C4-2B (cell line): ENCODE measurements at regions not wholly inside any gene's neighbourhood (a gene's known extent, or its start where the extent isn't known, plus 50 kb on each side); places are given as distances from the start of the nearest gene placed in this dataset.

Source experiments
- CTCF ChIP-seq: fragments of 450-650 bp; conservative IDR thresholded peaks from 2 replicates; pipeline ENCODE4 v1.5.1; 2017; ENCODE audit warnings: mild to moderate bottlenecking
- ZFX ChIP-seq: fragments of 450-650 bp; IDR thresholded peaks from 2 replicates; pipeline ENCODE4 v1.6.1; 2017

DNA sequence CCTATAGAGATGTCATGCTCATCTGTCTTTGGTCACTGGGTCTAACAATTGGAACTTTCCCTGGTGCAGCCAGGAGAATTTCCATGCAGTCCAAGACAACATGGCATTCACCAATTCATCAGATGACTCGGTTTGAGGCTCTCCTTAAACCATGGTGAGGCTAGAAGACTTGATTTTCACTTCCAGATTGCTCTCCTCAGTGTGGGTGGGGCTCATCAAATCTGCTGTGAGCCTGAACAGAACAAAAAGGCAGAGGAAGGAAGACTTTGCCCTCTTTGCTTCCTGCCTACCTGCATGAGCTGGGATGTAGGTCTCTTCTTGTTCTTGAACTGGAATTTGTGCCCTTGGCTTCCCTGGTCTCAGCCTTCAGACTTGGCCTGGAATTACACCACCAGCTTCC is 203.4 kb upstream of the TRIB2 start:
- TF ChIP-seq CTCF, result no peak
- TF ChIP-seq ZFX, result no peak
